Tibial nerve (tissue), 4 donors: ENCODE measurements at regions not wholly inside any gene's neighbourhood (a gene's known extent, or its start where the extent isn't known, plus 50 kb on each side); places are given as distances from the start of the nearest gene placed in this dataset.

ENCODE experiments used
- EP300 ChIP-seq, 2 donors: sonication (generic); formaldehyde crosslinking; IDR thresholded peaks; one replicate each; pipeline ENCODE4 v1.6.1; 2017; ENCODE audit warnings: antibody characterized with exemption in 2 of 2, mild to moderate bottlenecking in 1 of 2
- POLR2A ChIP-seq, 2 donors: fragments of 450-650 bp; IDR thresholded peaks; one replicate each; pipeline ENCODE4 v1.6.1; 2017; ENCODE audit warnings: antibody characterized with exemption in 2 of 2, mild to moderate bottlenecking in 2 of 2, moderate library complexity in 2 of 2
- TF ChIP-seq, protein P1 (sequence below), 5 experiments: fragments of 200-600 bp in 3 of 5; fragments of 450-650 bp in 2 of 5; sonication (generic) in 3 of 5; IDR thresholded peaks; one replicate each; pipeline ENCODE4 v1.5.1; 2016 to 2019; ENCODE audit warnings: antibody characterized with exemption in 5 of 5, mild to moderate bottlenecking in 3 of 5, moderate library complexity in 2 of 5

DNA sequence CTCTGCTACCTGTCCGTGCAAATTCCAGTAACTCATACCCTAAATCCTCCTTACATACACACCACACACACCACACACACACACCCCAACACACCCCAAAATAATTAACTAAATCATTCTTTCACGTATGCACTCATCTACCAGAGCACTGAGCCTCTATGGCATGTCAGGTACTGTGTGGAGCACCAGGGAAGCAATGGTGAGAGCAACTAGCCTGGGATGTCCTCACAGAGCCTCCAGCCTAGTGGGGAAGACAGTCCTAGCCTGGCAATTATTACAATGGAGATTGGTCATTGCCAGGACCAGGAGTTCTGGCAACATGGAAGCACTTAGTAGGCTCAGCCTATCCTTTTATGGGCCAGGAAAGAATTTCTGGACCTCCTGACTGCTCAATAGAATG, 72.7 kb upstream of the LCLAT1 start:
- TF ChIP-seq, protein P1, sequence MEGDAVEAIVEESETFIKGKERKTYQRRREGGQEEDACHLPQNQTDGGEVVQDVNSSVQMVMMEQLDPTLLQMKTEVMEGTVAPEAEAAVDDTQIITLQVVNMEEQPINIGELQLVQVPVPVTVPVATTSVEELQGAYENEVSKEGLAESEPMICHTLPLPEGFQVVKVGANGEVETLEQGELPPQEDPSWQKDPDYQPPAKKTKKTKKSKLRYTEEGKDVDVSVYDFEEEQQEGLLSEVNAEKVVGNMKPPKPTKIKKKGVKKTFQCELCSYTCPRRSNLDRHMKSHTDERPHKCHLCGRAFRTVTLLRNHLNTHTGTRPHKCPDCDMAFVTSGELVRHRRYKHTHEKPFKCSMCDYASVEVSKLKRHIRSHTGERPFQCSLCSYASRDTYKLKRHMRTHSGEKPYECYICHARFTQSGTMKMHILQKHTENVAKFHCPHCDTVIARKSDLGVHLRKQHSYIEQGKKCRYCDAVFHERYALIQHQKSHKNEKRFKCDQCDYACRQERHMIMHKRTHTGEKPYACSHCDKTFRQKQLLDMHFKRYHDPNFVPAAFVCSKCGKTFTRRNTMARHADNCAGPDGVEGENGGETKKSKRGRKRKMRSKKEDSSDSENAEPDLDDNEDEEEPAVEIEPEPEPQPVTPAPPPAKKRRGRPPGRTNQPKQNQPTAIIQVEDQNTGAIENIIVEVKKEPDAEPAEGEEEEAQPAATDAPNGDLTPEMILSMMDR (IDR thresholded peaks at IDR 0.05) = no peak
- TF ChIP-seq EP300 (IDR thresholded peaks at IDR 0.05) (no peak), POLR2A (IDR thresholded peaks at IDR 0.05) (no peak)
